Stimulated activated naive CD8-positive, alpha-beta T cell treated with anti-CD3 and anti-CD28 coated beads, Interleukin-15, Interleukin-2, amounts not matched to agents 100 U/mL and 50 U/mL, for 24 hours (primary cell): ENCODE measurements at regions not wholly inside any gene's neighbourhood (a gene's known extent, or its start where the extent isn't known, plus 50 kb on each side); places are given as distances from the start of the nearest gene placed in this dataset.
"Not testable (repeated sequence)": the region's sequence is repeated elsewhere in the genome, so short reads cannot be mapped to it uniquely, and the experiment has no call there.

Source experiments
- ATAC-seq: fragments of 150-1000 bp; cut with Tn5 transposase; one replicate; pipeline ENCODE4 v1.10.0; 2021
- DNase-seq: peaks from one replicate; pipeline ENCODE4 v3.0.0; 2021

GRCh38 chr1:29551123-29551936 is 315.0 kb downstream of the PTPRU start:
- DNase-seq = no peak
- ATAC-seq = no peak

GRCh38 chr1:29550119-29550841 is 314.0 kb downstream of the PTPRU start:
- peak; percentile 9 for ATAC-seq
- DNase-seq = no peak

- not testable (repeated sequence) for ATAC-seq, DNase-seq
Measured at GRCh38 chr1:29549728-29550118, 313.4 kb downstream of the PTPRU start.

GRCh38 chr1:29549001-29549400 is 312.7 kb downstream of the PTPRU start:
- no peak for ATAC-seq
- DNase-seq = no peak

GRCh38 chr1:29548091-29548490 is 311.8 kb downstream of the PTPRU start:
- DNase-seq (no peak), ATAC-seq (no peak)

GRCh38 chr1:29547300-29547699 is 311.0 kb downstream of the PTPRU start:
- no peak for ATAC-seq
- DNase-seq = no peak

GRCh38 chr1:29546496-29546895 is 310.2 kb downstream of the PTPRU start:
- ATAC-seq (no peak), DNase-seq (no peak)

GRCh38 chr1:29544406-29544805 is 308.1 kb downstream of the PTPRU start:
- ATAC-seq (no peak), DNase-seq (no peak)

GRCh38 chr1:29543586-29543985 is 307.3 kb downstream of the PTPRU start:
- no peak for DNase-seq
- ATAC-seq = no peak

GRCh38 chr1:29542548-29542947 is 306.2 kb downstream of the PTPRU start:
- no peak for DNase-seq
- no peak for ATAC-seq

- ATAC-seq (no peak), DNase-seq (no peak)
Measured at GRCh38 chr1:29541631-29542030, 305.3 kb downstream of the PTPRU start.

GRCh38 chr1:29540801-29541357 is 304.6 kb downstream of the PTPRU start:
- DNase-seq (no peak), ATAC-seq (no peak)

- no peak for ATAC-seq
- no peak for DNase-seq
Measured at GRCh38 chr1:29539971-29540370, 303.6 kb downstream of the PTPRU start.

GRCh38 chr1:29538586-29538985 is 302.3 kb downstream of the PTPRU start:
- no peak for DNase-seq
- no peak for ATAC-seq

- no peak for DNase-seq
- no peak for ATAC-seq
Measured at GRCh38 chr1:29532751-29533150, 296.4 kb downstream of the PTPRU start.

- DNase-seq (no peak), ATAC-seq (no peak)
Measured at GRCh38 chr1:29532285-29532684, 296.0 kb downstream of the PTPRU start.

GRCh38 chr1:29531596-29531995 is 295.3 kb downstream of the PTPRU start:
- ATAC-seq (no peak), DNase-seq (no peak)

GRCh38 chr1:29529677-29530278 is 293.5 kb downstream of the PTPRU start:
- ATAC-seq (no peak), DNase-seq (no peak)

- ATAC-seq (no peak), DNase-seq (no peak)
Measured at GRCh38 chr1:29527314-29528004, 291.1 kb downstream of the PTPRU start.

GRCh38 chr1:29525941-29526340 is 289.6 kb downstream of the PTPRU start:
- ATAC-seq (no peak), DNase-seq (no peak)

GRCh38 chr1:29524285-29525065 is 288.2 kb downstream of the PTPRU start:
- ATAC-seq = no peak
- DNase-seq = no peak
